COR-L47 (cell line): ENCODE measurements at regions not wholly inside any gene's neighbourhood (a gene's known extent, or its start where the extent isn't known, plus 50 kb on each side); places are given as distances from the start of the nearest gene placed in this dataset.

Experiments used
- DNase-seq: peaks from one replicate; lab custom pipeline; 2025; lab: John Stamatoyannopoulos, UW

GRCh38 chr12:91852634-91853033 lies 293.0 kb downstream of the BTG1 start:
- DNase-seq, result no peak

- DNase-seq, result no peak
These were observed 293.7 kb downstream of the BTG1 start for GRCh38 chr12:91851741-91852477.

GRCh38 chr12:91846466-91847055 lies 299.1 kb downstream of the BTG1 start:
- DNase-seq, result no peak

GRCh38 chr12:91845365-91845764 lies 300.3 kb downstream of the BTG1 start:
- DNase-seq, result no peak

DNA sequence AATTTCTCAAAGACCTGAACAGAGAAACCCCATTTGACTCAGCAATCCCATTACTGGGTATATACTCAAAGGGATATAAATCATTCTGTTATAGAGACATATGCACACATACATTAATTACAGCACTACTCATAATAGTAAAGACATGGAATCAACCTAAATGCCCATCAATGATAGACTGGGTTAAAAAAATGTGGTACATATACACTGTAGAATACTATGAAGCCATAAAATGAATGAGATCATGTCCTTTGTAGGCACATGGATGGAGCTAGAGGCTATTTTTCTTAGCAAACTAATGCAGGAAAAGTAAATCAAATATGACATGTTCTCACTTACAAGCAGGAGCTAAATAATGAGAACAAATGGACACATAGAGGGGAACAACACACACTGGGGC lies 303.8 kb downstream of the BTG1 start:
- DNase-seq, result no peak

DNA sequence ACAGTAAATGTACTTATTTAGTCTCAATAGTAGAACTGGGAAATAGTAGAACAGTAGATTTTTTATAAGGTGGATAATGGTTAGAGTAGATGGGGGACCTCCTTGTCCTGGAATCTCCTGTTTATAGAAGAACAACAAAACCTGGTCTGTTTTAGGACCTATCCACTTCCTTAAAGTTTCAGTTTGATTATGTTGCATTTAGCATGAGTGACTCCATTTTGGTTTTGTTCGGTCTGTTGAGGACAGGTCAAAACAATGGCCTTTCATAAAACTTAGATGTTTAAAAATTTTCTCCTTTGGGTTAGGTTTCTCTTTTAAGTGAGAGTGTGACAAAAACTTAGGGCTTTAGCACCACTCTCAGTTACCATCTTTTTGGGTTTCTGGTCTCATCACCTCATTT lies 308.9 kb downstream of the BTG1 start:
- no peak for DNase-seq

DNA sequence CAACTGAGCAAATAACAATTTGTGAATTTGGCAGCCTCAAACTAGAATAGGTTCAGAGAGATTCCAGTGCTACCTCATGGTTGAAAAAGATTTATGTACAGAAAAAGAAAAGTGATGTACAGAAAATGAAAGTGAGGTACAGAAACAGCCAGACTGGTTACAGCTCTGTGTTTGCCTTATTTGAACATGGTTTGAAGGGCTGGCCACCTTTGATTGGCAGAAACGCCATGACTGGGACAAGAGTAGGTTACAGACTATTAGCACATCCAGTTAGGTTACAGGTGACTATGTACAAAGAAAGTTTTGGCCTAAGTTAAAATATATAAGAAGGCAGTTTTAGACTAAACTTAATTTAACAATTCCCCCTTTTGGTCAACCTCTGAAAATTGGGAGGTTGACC lies 309.4 kb downstream of the BTG1 start:
- DNase-seq, result no peak

DNA sequence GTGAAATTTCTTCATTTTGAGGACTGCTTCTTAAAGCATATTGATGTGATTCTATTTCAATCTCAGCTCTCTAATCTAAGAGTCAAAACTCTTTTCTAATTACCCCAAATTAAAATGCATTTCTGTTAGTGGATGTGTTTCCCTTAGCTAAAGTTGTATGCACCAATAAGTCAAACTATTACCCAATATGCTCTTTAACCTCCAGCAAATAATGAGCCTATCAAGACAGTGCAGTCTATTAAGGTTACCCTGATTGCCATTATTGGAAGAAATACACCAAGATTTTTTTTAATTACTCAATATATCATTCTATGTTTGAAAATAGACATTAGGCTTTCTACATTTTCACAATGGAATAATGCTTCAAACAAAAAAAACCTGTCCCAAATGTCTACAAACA lies 310.0 kb downstream of the BTG1 start:
- no peak for DNase-seq

DNA sequence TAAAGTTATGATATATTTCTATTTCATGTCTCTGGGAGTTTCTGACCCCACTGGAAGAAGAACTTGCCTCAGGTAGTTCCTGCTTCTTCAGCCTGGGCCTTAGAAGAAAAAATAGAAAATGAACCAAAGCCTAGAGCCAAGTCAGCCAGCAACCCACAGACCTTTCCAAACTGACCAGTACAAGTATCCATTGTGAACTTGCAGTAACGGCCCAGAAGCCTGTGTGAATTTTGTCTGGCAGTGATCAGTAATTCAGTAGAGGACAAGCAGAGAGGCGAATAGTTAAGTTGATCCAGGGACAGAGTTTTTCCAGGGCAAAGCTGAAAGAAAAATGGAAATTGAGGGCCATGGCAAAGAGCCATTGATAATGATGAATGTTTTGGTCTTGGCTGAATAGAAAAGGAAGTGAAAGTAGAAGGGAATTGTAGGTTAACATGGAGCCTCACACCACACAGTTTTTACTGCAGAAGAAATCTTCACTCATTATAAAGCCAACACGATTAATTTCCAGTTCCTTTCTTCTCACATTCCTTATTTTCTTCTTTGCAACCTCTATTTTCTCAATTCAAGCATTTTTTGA lies 311.8 kb downstream of the BTG1 start:
- no peak for DNase-seq

- DNase-seq, result no peak
These were observed 319.6 kb downstream of the BTG1 start for GRCh38 chr12:91825999-91826398.

- no peak for DNase-seq
These were observed 320.7 kb downstream of the BTG1 start for GRCh38 chr12:91824991-91825390.

DNA sequence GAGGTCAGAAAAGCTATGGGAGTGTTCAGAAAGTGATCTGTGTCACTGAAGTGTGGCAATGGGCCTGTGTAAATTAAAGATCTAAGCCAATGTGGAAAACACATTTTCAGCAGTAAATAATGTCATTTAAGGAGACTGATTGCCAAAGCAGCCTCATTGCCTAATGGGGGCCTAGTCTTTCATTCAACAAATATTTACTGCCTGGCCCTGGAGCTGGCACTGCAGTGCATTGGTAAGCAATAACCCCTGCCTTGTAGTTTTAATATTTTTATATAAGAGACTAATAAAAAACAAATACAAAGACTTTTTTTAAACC lies 326.6 kb downstream of the BTG1 start:
- DNase-seq, result no peak

DNA sequence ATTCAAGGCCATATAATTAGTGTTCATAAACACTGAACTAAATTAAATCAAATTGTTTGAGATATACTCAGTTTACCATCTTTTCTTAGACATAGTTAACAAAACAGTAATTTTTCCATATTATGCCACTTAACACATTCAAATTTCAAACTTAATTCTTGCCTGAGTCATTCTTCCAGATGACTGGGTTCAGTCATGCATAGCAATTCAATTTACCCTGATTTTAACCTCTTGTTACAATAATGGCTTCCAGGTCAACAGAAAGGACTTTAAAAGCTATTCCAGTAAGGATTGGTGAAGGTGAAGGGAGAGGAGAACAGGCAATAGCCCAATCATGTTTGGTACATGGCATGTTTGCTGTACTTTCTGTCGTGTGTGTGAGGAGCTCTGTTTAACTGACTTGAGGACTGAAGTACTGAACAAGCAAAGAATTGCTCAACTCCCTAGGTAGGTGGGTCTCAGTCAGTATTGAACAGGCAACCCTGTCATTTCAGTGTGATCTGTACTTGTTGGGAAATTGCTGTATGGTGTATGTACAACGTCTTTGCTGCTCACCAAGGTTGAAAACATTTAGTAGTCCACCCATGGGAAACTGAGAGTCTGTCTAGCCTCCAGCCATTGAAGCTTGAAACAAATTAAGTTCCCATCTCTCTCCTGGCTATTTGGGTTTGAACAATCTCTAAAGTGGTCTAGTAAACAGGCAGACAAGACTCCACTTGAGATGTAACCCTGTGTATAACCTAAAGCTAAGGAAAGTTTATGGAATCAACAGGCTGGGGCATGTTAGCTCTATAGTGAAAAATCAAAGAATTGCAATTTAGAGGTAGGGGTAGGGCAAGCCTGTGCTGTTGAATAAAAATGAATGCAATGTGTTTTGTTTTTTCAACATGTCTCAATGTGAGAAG lies 327.2 kb downstream of the BTG1 start:
- no peak for DNase-seq

DNA sequence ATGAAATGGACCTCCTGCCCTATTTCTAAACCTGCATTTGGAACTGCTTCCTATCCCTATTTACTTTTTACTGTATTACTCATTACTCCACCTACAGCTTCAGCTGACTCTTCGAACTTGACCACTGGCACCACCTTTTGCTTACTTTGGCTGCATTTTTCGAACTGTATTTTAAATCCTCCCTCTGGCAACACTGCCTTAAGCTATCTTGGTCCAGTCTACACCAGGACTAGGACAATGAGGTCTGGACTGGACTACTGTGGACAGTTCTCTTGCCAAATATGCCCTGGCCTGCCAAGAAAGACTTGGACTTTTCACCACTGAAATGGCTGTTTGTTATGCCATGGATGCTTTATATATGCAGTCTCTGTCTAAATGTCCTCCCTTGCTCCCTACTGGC lies 328.1 kb downstream of the BTG1 start:
- no peak for DNase-seq

DNA sequence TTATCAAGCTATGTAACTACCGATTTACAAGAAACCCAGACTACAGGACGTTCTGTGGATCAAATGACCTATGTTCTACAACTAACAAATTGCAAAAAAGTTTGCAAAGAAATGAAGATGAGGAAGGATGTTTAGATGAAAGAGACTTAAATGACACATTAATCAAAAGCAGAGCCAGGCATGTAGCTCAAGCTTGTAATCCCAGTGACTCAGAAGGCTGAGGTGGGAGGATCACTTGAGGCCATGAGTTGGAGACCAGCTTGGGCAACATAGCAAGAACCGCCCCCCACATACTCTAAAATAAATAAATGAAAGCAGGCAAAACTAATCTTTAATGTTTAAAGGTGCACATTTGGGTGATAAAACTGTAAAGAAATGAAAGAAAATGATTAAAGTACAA lies 331.9 kb downstream of the BTG1 start:
- no peak for DNase-seq

DNA sequence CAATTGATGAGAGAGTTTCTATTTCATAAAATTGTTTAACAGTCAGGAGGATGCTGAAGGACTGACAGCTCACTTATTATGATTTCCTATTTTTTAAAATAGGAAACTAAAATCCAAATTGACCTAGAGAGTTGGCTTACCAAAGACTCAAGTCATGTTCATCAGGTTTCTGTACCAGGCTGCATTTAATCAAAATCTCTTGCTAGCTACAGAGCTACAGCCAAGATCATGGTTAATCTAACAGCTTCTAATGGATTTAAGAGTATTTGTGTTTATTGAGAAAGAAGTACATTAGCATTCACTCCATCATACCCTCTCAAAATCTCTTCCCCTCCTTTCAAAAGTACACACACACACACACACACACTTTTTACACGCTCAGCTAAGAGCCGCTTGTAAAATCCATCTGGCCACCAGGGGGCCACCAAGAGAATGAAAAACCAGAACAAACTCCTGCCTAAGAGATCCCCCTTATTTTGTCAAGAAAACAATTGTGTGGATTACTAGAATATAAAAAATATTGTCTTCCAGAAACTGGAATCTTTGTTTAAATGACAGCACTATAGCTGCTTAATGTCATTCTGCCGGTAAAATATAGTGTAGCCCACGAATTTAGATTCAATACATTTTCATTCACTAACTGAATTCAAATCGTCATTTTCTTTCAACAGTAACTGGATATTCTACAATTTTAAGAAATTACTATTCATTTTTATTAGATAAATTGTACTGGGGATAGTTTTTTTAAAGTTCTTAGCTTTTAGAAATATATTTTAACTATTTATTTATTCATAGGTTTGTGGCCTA lies 334.0 kb downstream of the BTG1 start:
- DNase-seq, result peak; percentile 29

- no peak for DNase-seq
These were observed 334.9 kb downstream of the BTG1 start for GRCh38 chr12:91810531-91811451.

DNA sequence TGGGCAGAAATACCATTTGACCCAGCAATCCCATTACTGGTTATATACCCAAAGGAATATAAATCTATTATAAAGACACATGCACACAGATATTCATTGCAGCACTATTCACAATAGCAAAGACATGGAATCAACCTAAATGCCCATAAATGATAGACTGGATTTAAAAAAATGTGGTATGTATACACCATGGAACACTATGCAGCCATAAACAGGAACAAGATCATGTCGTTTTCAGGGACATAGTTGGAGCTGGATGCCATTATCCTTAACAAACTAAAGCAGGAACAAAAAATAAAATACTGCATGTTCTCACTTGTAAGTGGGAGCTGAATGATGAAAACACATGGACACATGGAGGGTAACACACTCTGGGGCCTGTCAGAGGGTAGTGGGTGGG lies 335.6 kb downstream of the BTG1 start:
- no peak for DNase-seq

- no peak for DNase-seq
These were observed 340.6 kb downstream of the BTG1 start for GRCh38 chr12:91805031-91805430.

GRCh38 chr12:91804533-91804932 lies 341.1 kb downstream of the BTG1 start:
- no peak for DNase-seq

GRCh38 chr12:91801048-91801447 lies 344.6 kb downstream of the BTG1 start:
- DNase-seq, result no peak
